A549 (cell line): ENCODE measurements at regions not wholly inside any gene's neighbourhood (a gene's known extent, or its start where the extent isn't known, plus 50 kb on each side); places are given as distances from the start of the nearest gene placed in this dataset.

Experiments used
- ATAC-seq, 2 experiments: fragments of 200-7000 bp in 1 of 2; fragments of >200 bp in 1 of 2; cut with Nextera tagmentation in 1 of 2; cut with Tn5 transposase in 1 of 2; 3 replicates each; pipeline versions ENCODE4 v1.8.0 to v1.9.1; 2018 to 2020; ENCODE audit warnings: mild to moderate bottlenecking in 1 of 2, moderate library complexity in 1 of 2
- CTCF ChIA-PET: fragments of 300-600 bp; sonication (Branson Sonifier 250); formaldehyde crosslinking; extraction: SDS; loops from one replicate; lab custom pipeline; 2021; ENCODE audit warnings: antibody characterized with exemption, inconsistent platforms; lab: Yijun Ruan, JAX
- POLR2A ChIA-PET: fragments of 350-600 bp; formaldehyde crosslinking; extraction: SDS; loops from one replicate; lab custom pipeline; 2021; ENCODE audit warnings: antibody characterized with exemption, inconsistent platforms; lab: Yijun Ruan, JAX
- DNase-seq, 2 experiments: peaks; one replicate each; pipeline versions ENCODE4 v3.0.0 to v3.0.0-alpha.2; 2011 to 2016; ENCODE audit warnings: low read depth in 1 of 2, low spot score in 1 of 2
- FAIRE-seq: peaks from 2 replicates; lab custom pipeline; 2011; peaks lifted over from hg19 to GRCh38; lab: Jason Lieb, UNC
- H3K27ac ChIP-seq, 2 experiments: fragments of >200 bp; sonication (Bioruptor Twin); formaldehyde crosslinking; 3 replicates each; pipeline ENCODE4 v1.5.1; 2016 to 2017
- H3K4me1 ChIP-seq: fragments of >200 bp; sonication (Bioruptor Twin); formaldehyde crosslinking; 3 replicates; pipeline ENCODE4 v1.6.1; 2016
- H3K4me2 ChIP-seq: fragments of >200 bp; sonication (Bioruptor Twin); formaldehyde crosslinking; 3 replicates; pipeline ENCODE4 v1.6.1; 2016
- H3K4me3 ChIP-seq: fragments of >200 bp; sonication (Bioruptor Twin); formaldehyde crosslinking; 3 replicates; pipeline ENCODE4 v1.5.1; 2016
- H3K9me3 ChIP-seq: fragments of >200 bp; sonication (Bioruptor Twin); formaldehyde crosslinking; 3 replicates; pipeline ENCODE4 v1.6.1; 2016
- ATOH8 ChIP-seq: fragments of 250-450 bp; sonication (Bioruptor Pico); IDR thresholded peaks from 2 replicates; pipeline ENCODE4 v1.5.0; 2020; ENCODE audit warnings: low read depth, mild to moderate bottlenecking, moderate library complexity
- CBX2 ChIP-seq: fragments of 200-600 bp; sonication (generic); IDR thresholded peaks from 2 replicates; pipeline ENCODE4 v1.6.1; 2016; ENCODE audit warnings: low read depth, mild to moderate bottlenecking, borderline replicate concordance
- CHD4 ChIP-seq: fragments of 200-600 bp; sonication (generic); IDR thresholded peaks from 2 replicates; pipeline ENCODE4 v1.6.1; 2016; ENCODE audit warnings: antibody characterized with exemption, mild to moderate bottlenecking, borderline replicate concordance
- ELK1 ChIP-seq: fragments of 150-350 bp; IDR thresholded peaks from 2 replicates; pipeline ENCODE4 v1.6.1; 2014; ENCODE audit warnings: low read depth, mild to moderate bottlenecking, low read length
- HES2 ChIP-seq: fragments of >200 bp; sonication (Bioruptor Twin); formaldehyde crosslinking; IDR thresholded peaks from 2 replicates; pipeline ENCODE4 v1.6.1; 2016
- HOXB13 ChIP-seq: fragments of 250-450 bp; sonication (Bioruptor Pico); IDR thresholded peaks from 2 replicates; pipeline ENCODE4 v1.5.0; 2020; ENCODE audit warnings: low read depth, mild to moderate bottlenecking, moderate library complexity
- JUN ChIP-seq, 2 experiments: fragments of >200 bp; sonication (Bioruptor Twin); formaldehyde crosslinking; IDR thresholded peaks; 2 replicates in 1 of 2; 3 replicates in 1 of 2; pipeline ENCODE4 v1.6.1; 2016 to 2017
- JUNB ChIP-seq: fragments of >200 bp; sonication (Bioruptor Twin); formaldehyde crosslinking; IDR thresholded peaks from 2 replicates; pipeline ENCODE4 v1.6.1; 2016
- KDM1A ChIP-seq: fragments of 200-600 bp; sonication (generic); IDR thresholded peaks from 2 replicates; pipeline ENCODE4 v1.6.1; 2016; ENCODE audit warnings: low read depth, mild to moderate bottlenecking
- MAFK ChIP-seq: fragments of 450-650 bp; IDR thresholded peaks from 2 replicates; pipeline ENCODE4 v1.6.1; 2014; ENCODE audit not compliant: partially characterized antibody
- MAX ChIP-seq: IDR thresholded peaks from 2 replicates; pipeline ENCODE4 v1.6.1; 2012
- USF2 ChIP-seq: fragments of 450-650 bp; IDR thresholded peaks from 2 replicates; pipeline ENCODE4 v1.6.1; 2014; ENCODE audit warnings: antibody characterized with exemption
- ZC3H11A ChIP-seq: fragments of 450-650 bp; IDR thresholded peaks from 2 replicates; pipeline ENCODE4 v1.6.1; 2014; ENCODE audit warnings: antibody characterized with exemption, mild to moderate bottlenecking
- ZNF302 ChIP-seq: fragments of 250-450 bp; sonication (Bioruptor Pico); IDR thresholded peaks from 2 replicates; pipeline ENCODE4 v1.9.0; 2021; ENCODE audit warnings: inconsistent platforms, mild to moderate bottlenecking, moderate library complexity
- WGBS: methylation state at CpG from one replicate; pipeline ENCODE4 v1.1.6; 2017; ENCODE audit errors: missing lambda C conversion rate; 5-methylcytosine and 5-hydroxymethylcytosine counted together

- ChIA-PET CTCF (no interaction called here), POLR2A (no interaction called here)
- FAIRE-seq = no peak
Measured at GRCh38 chr12:82608706-82609105, 78.0 kb upstream of the TMTC2 start.

GRCh38 chr12:82609234-82609914, 77.3 kb upstream of the TMTC2 start:
- ATAC-seq (no peak), DNase-seq (no peak), FAIRE-seq (no peak)
- no peak overlapping the region for H3K27ac ChIP-seq
- ChIA-PET POLR2A (no interaction called here), CTCF (no interaction called here)
- H3K4me3 ChIP-seq = no peak overlapping the region
- no peak overlapping the region for H3K4me2 ChIP-seq
- TF ChIP-seq MAFK = no peak
- no peaks in the 10 kb centered on the region for H3K9me3 ChIP-seq
- no peaks in the 10 kb centered on the region for H3K4me1 ChIP-seq
- WGBS = 51% methylated on average over 2 of the region's 2 CpGs

More at GRCh38 chr12:82608706-82609105, 78.0 kb upstream of the TMTC2 start:
- Histone ChIP-seq H3K9me3 (no peaks in the 10 kb centered on the region), H3K4me3 (no peak overlapping the region), H3K4me2 (no peak overlapping the region), H3K27ac (no peak overlapping the region), H3K4me1 (no peaks in the 10 kb centered on the region)
- TF ChIP-seq USF2 (no peak), KDM1A (no peak), HOXB13 (no peak), CBX2 (no peak), ELK1 (no peak), HES2 (no peak)
- WGBS = 47% methylated on average over 1 of the region's 1 CpG
- ATAC-seq = no peak
- no peak for DNase-seq

- no peak for TF ChIP-seq MAX
- ChIA-PET POLR2A (no interaction called here), CTCF (no interaction called here)
- DNase-seq (no peak), FAIRE-seq (no peak), ATAC-seq (no peak)
- H3K27ac ChIP-seq = no peak overlapping the region
- no peak overlapping the region for H3K4me3 ChIP-seq
- H3K4me2 ChIP-seq = no peak overlapping the region
- no peaks in the 10 kb centered on the region for H3K4me1 ChIP-seq
- 50% methylated on average over 3 of the region's 3 CpGs for WGBS
- no peaks in the 10 kb centered on the region for H3K9me3 ChIP-seq
Measured at GRCh38 chr12:82619644-82620043, 67.1 kb upstream of the TMTC2 start.

GRCh38 chr12:82620917-82621316, 65.8 kb upstream of the TMTC2 start:
- 49% methylated on average over 3 of the region's 3 CpGs for whole genome bisulfite sequencing
- no peaks in the 10 kb centered on the region for H3K4me1 ChIP-seq
- FAIRE-seq (no peak), ATAC-seq (no peak), DNase-seq (no peak)
- no peak overlapping the region for H3K4me2 ChIP-seq
- TF ChIP-seq CHD4 (no peak), ATOH8 (CRISPR knock-in tag) (no peak), ZC3H11A (no peak), MAX (no peak), JUNB (no peak), HES2 (no peak), JUN (IDR thresholded peaks at IDR 0.05) (no peak), ZNF302 (CRISPR knock-in tag) (no peak)
- no peak overlapping the region for H3K4me3 ChIP-seq
- no peak overlapping the region for H3K27ac ChIP-seq
- H3K9me3 ChIP-seq = no peaks in the 10 kb centered on the region
- ChIA-PET POLR2A (no interaction called here), CTCF (no interaction called here)
